Activated CD4-positive, alpha-beta T cell treated with anti-CD3 and anti-CD28 coated beads, Interleukin-2, amount 10 ng/mL, durations not matched to agents 7 days and 5 days (primary cell): ENCODE measurements at regions not wholly inside any gene's neighbourhood (a gene's known extent, or its start where the extent isn't known, plus 50 kb on each side); places are given as distances from the start of the nearest gene placed in this dataset.

Experiments
- CTCF ChIA-PET: fragments of 350-600 bp; sonication (Branson Sonifier 250); formaldehyde crosslinking; loops from one replicate; lab custom pipeline; 2021; ENCODE audit warnings: antibody characterized with exemption; lab: Charles Lee
- POLR2A ChIA-PET: fragments of 350-600 bp; sonication (Branson Sonifier 250); formaldehyde crosslinking; loops from one replicate; lab custom pipeline; 2021; ENCODE audit warnings: antibody characterized with exemption; lab: Charles Lee
- DNase-seq: peaks from one replicate; pipeline ENCODE4 v3.0.0-alpha.2; 2020
- H3K27ac Mint-ChIP-seq: one replicate; pipeline ENCODE4 v1.8.0; 2021; ENCODE audit warnings: mild to moderate bottlenecking, moderate library complexity, mixed read lengths
- H3K27me3 Mint-ChIP-seq: one replicate; pipeline ENCODE4 v1.8.0; 2021; ENCODE audit warnings: mixed read lengths
- H3K36me3 Mint-ChIP-seq: one replicate; pipeline ENCODE4 v1.8.0; 2021; ENCODE audit warnings: low read depth, mixed read lengths
- H3K4me1 Mint-ChIP-seq: one replicate; pipeline ENCODE4 v1.8.0; 2021; ENCODE audit warnings: mixed read lengths
- H3K4me3 Mint-ChIP-seq: one replicate; pipeline ENCODE4 v1.8.0; 2021; ENCODE audit warnings: mild to moderate bottlenecking, moderate library complexity, mixed read lengths
- H3K9me3 Mint-ChIP-seq: one replicate; pipeline ENCODE4 v1.8.0; 2021; ENCODE audit warnings: mixed read lengths

GRCh38 chr2:45278365-45279078 is 269.3 kb upstream of the SIX2 start:
- Mint-ChIP-seq H3K4me1 (peaks cover under 1% of the 10 kb centered on the region), H3K9me3 (no peaks in the 10 kb centered on the region), H3K27me3 (peaks cover 11% of the 10 kb centered on the region), H3K4me3 (no peak overlapping the region), H3K27ac (no peak overlapping the region), H3K36me3 (no peaks in the 10 kb centered on the region)
- ChIA-PET CTCF (interaction anchor here (1.1 kb wide), 1 partner anchor 19 kb away, joined by 3 read pairs; no protein-coding TSS in a partner anchor), POLR2A (no interaction called here)
- no peak for DNase-seq

GRCh38 chr2:45276914-45277313 is 267.7 kb upstream of the SIX2 start:
- H3K36me3 Mint-ChIP-seq, result no peaks in the 10 kb centered on the region
- peaks cover 12% of the 10 kb centered on the region for H3K27me3 Mint-ChIP-seq
- H3K27ac Mint-ChIP-seq, result no peak overlapping the region
- H3K9me3 Mint-ChIP-seq, result no peaks in the 10 kb centered on the region
- peaks cover 9% of the 10 kb centered on the region for H3K4me1 Mint-ChIP-seq
- no peak overlapping the region for H3K4me3 Mint-ChIP-seq
- DNase-seq, result no peak
- CTCF ChIA-PET, result no interaction called here
- POLR2A ChIA-PET, result no interaction called here

DNA sequence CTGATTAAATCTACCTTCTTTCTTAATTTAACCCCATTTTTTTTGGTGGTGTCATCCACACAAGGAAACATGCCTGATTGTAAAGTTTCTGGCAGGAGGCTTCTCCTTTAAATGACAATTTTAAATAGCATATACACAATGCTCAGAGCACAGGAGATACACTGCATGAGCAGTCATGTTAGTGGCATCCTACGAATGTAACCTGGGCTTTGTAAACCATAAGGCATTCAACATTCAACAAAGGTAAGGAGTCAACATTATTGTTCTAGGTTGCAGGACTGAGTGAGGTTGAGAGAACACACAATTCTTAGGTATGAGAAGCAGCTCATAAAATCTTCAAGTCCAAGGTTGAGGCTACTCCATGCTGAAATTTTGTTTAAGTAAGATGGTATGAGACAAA is 266.6 kb upstream of the SIX2 start:
- Mint-ChIP-seq H3K27ac (no peak overlapping the region), H3K36me3 (no peaks in the 10 kb centered on the region), H3K27me3 (peaks cover 16% of the 10 kb centered on the region), H3K9me3 (no peaks in the 10 kb centered on the region), H3K4me1 (peaks cover 9% of the 10 kb centered on the region), H3K4me3 (no peak overlapping the region)
- DNase-seq, result no peak
- CTCF ChIA-PET, result no interaction called here
- POLR2A ChIA-PET, result no interaction called here

DNA sequence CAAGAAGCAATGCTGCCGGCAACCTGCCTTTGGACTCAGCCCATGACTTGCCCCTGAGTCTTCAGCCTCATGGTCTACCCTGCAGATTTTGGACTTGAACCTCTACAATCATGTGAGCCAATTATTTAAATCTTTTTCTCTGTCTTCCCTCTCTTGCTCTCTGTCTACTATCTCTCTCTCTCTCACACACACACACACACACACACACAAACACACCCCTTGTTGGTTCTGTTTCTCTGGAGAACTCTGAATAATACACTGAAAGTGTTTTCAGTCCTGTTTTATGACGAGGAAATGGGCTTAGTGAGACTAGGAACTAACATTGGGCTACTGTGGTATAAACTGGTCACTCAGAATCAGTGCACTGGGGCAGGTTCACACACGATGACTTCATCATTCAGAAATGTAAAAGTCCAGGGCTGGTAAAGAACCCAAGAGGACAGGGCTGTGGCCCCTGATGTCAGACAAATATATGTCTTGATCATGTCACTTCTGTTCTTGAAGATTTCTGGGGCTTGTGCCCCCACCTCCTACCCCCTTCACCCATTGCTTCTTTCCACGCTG is 266.1 kb upstream of the SIX2 start:
- Mint-ChIP-seq H3K36me3 (no peaks in the 10 kb centered on the region), H3K4me3 (no peak overlapping the region), H3K9me3 (no peaks in the 10 kb centered on the region), H3K27ac (no peak overlapping the region), H3K4me1 (peaks cover 9% of the 10 kb centered on the region), H3K27me3 (peaks cover 19% of the 10 kb centered on the region)
- ChIA-PET CTCF (no interaction called here), POLR2A (no interaction called here)
- no peak for DNase-seq

DNA sequence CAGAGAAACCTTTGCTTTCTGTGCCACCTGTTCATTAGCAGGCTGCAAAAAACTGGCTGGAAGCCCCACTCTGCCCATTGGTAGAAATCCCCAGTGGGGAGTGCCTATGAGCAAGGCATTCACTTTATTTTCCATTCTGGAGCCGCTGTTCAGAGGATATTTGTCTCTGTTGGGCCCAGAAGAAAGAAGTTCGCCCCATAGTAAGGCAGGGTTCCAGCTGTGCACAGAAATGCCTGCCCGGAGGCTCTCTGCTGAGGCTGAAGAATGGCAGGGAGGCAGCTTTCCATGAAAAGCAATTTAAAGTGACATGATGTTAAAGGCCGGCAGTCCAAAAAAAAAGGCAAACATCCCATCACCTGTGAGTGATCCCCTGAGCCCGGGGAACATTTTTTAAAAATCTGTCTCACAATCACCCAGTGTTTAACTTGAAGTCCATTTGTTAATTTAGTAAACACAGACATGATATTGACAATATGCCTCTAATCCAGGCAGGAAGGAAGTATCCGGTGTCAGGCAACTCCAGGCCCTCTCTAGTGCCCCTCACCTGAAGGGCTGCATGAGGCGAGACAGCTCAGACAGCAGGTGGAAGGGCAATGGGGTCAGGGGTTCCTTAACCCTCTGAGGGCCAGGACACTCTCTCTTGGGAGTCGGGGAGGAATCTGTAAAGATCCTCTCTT is 265.1 kb upstream of the SIX2 start:
- ChIA-PET CTCF (no interaction called here), POLR2A (no interaction called here)
- no peaks in the 10 kb centered on the region for H3K9me3 Mint-ChIP-seq
- no peak for DNase-seq
- peaks cover 9% of the 10 kb centered on the region for H3K4me1 Mint-ChIP-seq
- no peak overlapping the region for H3K4me3 Mint-ChIP-seq
- H3K27ac Mint-ChIP-seq, result no peak overlapping the region
- H3K27me3 Mint-ChIP-seq, result peaks cover 23% of the 10 kb centered on the region
- no peaks in the 10 kb centered on the region for H3K36me3 Mint-ChIP-seq

DNA sequence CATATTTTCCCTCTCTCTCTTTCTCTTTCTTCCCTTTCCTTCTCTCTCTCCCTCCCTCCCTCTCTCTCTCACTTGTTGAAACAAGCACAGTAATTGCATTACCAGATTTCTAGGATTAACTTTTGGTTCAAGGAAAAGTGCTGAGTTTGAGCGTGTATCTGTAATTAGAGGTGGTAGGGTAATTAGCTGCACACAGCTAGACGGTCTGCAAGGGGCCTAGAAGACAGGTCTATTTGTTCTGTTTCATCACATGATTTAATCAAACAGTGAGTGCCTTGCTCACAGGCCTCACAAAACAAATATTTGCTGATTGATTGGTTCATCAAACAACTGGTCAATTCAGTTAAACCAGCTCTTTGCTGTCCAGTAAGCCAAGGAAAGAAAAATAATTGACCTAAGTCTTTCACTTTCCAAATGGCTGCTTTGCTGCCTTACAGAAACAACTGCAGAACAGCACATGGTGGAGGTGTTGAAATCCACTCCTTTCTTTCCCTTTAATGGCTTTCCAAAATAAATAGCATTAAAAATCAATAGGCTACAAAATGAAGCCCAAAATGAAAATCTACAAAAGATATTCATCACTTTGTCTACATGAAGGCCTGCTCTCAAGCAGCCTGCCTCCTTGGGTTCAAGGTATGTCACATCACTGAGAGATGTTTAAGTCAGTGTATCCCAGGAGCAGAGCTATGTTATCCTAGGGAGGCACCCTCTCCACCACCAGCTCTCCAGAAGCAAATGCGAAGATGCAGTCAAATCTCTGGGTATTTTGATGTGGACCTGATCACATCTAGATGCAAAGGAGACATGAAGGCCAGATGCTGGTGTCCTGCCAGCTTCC is 264.4 kb upstream of the SIX2 start:
- Mint-ChIP-seq H3K4me3 (no peak overlapping the region), H3K27ac (no peak overlapping the region), H3K4me1 (peaks cover 15% of the 10 kb centered on the region), H3K36me3 (no peaks in the 10 kb centered on the region), H3K9me3 (no peaks in the 10 kb centered on the region), H3K27me3 (peaks cover 23% of the 10 kb centered on the region)
- ChIA-PET POLR2A (no interaction called here), CTCF (no interaction called here)
- DNase-seq, result no peak

GRCh38 chr2:45272549-45273265 is 263.5 kb upstream of the SIX2 start:
- Mint-ChIP-seq H3K27ac (no peak overlapping the region), H3K36me3 (no peaks in the 10 kb centered on the region), H3K4me3 (no peak overlapping the region), H3K9me3 (no peaks in the 10 kb centered on the region), H3K27me3 (peaks cover 27% of the 10 kb centered on the region), H3K4me1 (peaks cover 17% of the 10 kb centered on the region)
- DNase-seq, result no peak
- POLR2A ChIA-PET, result no interaction called here
- CTCF ChIA-PET, result no interaction called here

DNA sequence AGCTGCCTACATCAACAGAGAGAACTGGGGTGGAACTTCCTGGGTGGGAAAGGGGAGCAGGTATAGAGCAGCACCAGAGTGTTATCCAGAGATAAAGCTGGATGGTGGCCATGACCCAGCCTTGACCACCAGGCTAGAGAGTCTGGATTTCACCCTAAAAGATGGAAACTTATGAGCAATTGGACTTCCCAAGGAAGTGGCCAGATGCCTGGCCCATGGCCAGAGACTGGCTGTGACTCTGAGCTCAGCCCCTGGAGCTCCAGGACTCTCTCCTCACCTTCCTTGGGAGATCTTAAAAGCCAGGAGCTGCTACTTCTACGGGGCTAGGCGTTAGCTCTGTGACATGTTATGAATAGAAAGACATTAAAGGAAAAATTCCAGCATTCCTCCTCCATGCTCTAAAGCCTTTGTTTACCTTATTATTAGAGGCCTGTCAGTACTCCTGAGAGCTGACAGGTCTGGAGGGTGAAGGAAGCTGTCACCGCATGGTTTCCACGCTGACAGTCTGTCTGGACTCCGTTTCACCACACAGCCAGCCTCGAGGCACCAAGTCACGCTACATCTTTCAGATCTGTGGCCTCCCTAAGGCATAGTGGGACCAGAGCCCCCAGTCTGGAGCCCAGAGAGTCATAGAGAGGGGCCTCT is 260.0 kb upstream of the SIX2 start:
- H3K4me1 Mint-ChIP-seq, result peaks cover 17% of the 10 kb centered on the region
- no peak overlapping the region for H3K4me3 Mint-ChIP-seq
- H3K9me3 Mint-ChIP-seq, result no peaks in the 10 kb centered on the region
- no peaks in the 10 kb centered on the region for H3K36me3 Mint-ChIP-seq
- peaks cover 28% of the 10 kb centered on the region for H3K27me3 Mint-ChIP-seq
- CTCF ChIA-PET, result interaction anchor here (0.9 to 1.1 kb wide), 2 partner anchors 10 to 12 kb away, joined by 3 read pairs; no protein-coding TSS in a partner anchor
- DNase-seq, result no peak
- no peak overlapping the region for H3K27ac Mint-ChIP-seq
- POLR2A ChIA-PET, result no interaction called here

DNA sequence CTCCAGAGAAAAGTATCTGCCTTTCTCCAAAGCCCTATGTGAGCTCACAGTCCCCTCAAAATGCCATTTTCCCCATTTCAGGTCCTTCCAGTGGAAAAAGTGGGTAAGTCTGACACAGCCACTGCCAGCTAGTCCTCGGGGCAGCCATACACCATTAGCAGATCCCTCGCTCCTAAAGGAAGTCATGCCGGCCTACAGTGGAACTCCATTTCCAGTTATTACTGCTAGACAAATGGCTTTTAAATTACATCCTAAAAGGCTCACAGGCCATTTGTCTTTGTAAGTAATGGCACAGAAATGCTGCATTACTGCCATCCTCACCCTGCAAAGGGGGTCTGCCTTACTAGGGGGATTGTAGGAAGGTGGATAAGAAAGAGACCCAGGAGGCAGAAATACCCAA is 259.4 kb upstream of the SIX2 start:
- no peaks in the 10 kb centered on the region for H3K36me3 Mint-ChIP-seq
- CTCF ChIA-PET, result interaction anchor here (0.9 kb wide), 1 partner anchor 11 kb away, joined by 3 read pairs; no protein-coding TSS in a partner anchor
- peaks cover 33% of the 10 kb centered on the region for H3K27me3 Mint-ChIP-seq
- no peak overlapping the region for H3K4me3 Mint-ChIP-seq
- H3K9me3 Mint-ChIP-seq, result no peaks in the 10 kb centered on the region
- POLR2A ChIA-PET, result no interaction called here
- no peak overlapping the region for H3K27ac Mint-ChIP-seq
- DNase-seq, result no peak
- H3K4me1 Mint-ChIP-seq, result peaks cover 17% of the 10 kb centered on the region

DNA sequence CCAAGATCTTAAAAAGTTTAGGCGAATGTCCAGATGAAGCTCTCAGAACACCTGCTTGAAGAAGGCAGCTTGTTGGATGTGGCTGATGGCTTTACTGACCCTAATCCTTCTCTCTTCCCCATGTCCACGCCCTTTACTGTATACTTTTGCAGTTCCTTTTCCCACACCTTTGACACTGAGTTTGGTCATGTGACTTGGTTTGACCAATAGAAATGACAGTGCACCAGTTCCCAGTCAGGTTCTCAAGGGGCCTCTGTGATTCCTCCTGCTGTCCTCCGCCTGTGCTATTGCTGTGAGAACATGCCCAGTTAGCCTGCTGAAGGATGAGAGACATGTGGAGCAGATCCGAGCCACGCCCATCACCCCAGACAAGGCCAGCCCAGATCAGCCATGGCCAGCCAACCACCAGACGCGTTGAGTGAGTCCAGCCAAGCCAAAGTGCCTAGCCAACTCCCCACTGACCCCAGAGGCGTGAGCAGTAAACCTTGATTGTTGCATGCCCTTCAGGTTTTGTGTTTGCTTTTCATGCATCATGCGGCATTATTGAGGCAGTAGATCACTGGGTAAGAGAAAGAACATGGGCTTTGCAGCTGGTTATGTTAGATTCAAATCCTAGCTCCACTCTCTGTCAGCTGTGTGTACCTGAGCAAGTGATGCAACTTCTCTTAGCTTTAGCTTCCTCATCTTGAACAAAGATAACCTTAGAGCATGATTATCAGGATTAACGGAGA is 258.0 kb upstream of the SIX2 start:
- Mint-ChIP-seq H3K36me3 (no peaks in the 10 kb centered on the region), H3K4me1 (peaks cover 11% of the 10 kb centered on the region), H3K27ac (no peak overlapping the region), H3K4me3 (no peak overlapping the region), H3K27me3 (peaks cover 43% of the 10 kb centered on the region), H3K9me3 (no peaks in the 10 kb centered on the region)
- ChIA-PET CTCF (no interaction called here), POLR2A (no interaction called here)
- DNase-seq, result no peak

DNA sequence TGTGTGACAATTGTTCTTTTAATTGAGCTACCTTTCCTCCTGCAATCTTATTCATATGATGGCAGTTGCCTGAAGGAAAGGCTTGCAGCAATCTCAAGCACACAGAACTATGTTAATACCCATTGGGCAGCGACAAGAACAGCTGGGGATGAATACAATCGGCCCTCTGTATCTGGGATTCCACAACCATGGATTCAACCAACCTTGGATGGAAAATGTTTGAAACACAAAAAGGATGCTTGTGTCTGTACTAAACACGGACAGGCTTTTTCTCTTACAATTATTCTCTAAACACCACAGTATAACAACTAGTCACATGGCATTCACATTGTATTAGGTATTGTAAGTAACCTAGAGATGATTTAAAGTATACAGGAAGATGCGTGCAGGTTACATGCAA is 256.1 kb upstream of the SIX2 start:
- Mint-ChIP-seq H3K36me3 (no peaks in the 10 kb centered on the region), H3K4me1 (peaks cover 11% of the 10 kb centered on the region), H3K27ac (no peak overlapping the region), H3K9me3 (no peaks in the 10 kb centered on the region), H3K4me3 (no peak overlapping the region), H3K27me3 (peaks cover 40% of the 10 kb centered on the region)
- ChIA-PET CTCF (no interaction called here), POLR2A (interaction anchor here (0.7 kb wide), 1 partner anchor 23 kb away, joined by 3 read pairs; no protein-coding TSS in a partner anchor)
- no peak for DNase-seq
